GM19023 (cell line): ENCODE measurements at regions not wholly inside any gene's neighbourhood (a gene's known extent, or its start where the extent isn't known, plus 50 kb on each side); places are given as distances from the start of the nearest gene placed in this dataset.
"Not testable (repeated sequence)": the region's sequence is repeated elsewhere in the genome, so short reads cannot be mapped to it uniquely, and the experiment has no call there.

ENCODE experiments used
- ATAC-seq: cut with Tn5 transposase; IDR thresholded peaks from one replicate; pipeline ENCODE4 v1.9.1; 2021; ENCODE audit warnings: mild to moderate bottlenecking, moderate library complexity; ENCODE audit not compliant: unreplicated experiment

- ATAC-seq, result no peak
These were observed 174.2 kb upstream of the ATP10A start for GRCh38 chr15:26037369-26037768.

GRCh38 chr15:26033493-26033892, 170.4 kb upstream of the ATP10A start:
- no peak for ATAC-seq

- ATAC-seq, result no peak
These were observed 169.2 kb upstream of the ATP10A start for GRCh38 chr15:26032162-26032846.

- ATAC-seq, result not testable (repeated sequence)
These were observed 166.5 kb upstream of the ATP10A start for GRCh38 chr15:26029586-26029985.

DNA sequence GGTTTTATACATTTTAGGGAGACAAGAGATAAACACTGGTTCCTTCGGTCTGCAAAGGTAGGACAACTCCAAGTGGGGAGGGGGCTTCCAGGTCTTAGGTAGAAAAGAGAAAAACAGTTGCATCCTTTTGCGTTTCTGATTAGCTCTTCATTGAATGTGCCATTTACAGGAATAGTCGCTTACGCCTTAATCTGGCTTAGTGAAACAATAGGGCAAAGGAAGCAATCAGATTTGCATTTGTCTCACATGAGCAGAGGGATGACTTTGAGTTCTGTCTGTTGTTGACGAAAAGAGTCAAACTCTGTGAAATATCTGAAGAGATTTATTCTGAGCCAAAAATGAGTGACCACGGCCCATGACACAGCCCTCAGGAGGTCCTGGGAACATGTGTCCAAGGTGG, 166.0 kb upstream of the ATP10A start:
- ATAC-seq, result no peak

- no peak for ATAC-seq
These were observed 165.1 kb upstream of the ATP10A start for GRCh38 chr15:26028086-26028740.

GRCh38 chr15:26026671-26027070, 163.5 kb upstream of the ATP10A start:
- not testable (repeated sequence) for ATAC-seq

GRCh38 chr15:26024241-26024640, 161.1 kb upstream of the ATP10A start:
- ATAC-seq, result no peak

DNA sequence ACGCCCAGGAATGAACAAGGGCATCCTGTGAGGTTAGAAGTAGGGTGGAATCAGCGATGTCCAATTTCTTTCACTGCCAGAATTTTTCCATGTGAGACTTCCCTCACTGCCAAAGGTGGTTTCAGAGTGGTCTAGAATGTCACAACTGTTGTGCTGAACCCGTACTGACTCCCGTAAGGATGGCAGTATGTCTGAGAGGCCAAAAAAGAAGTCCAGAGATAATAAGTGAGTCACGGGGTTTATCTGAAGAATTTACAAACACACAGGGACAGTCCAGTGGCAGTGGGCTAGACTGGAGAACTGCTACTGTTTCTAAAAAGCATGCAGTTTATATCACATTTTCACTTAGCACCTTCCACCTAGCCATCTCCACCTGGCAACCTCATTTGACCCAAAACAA, 160.6 kb upstream of the ATP10A start:
- no peak for ATAC-seq

GRCh38 chr15:26023231-26023630, 160.1 kb upstream of the ATP10A start:
- ATAC-seq, result no peak

GRCh38 chr15:26020871-26021270, 157.7 kb upstream of the ATP10A start:
- no peak for ATAC-seq

- no peak for ATAC-seq
These were observed 154.5 kb upstream of the ATP10A start for GRCh38 chr15:26017665-26018064.

- no peak for ATAC-seq
These were observed 152.5 kb upstream of the ATP10A start for GRCh38 chr15:26015516-26016075.

DNA sequence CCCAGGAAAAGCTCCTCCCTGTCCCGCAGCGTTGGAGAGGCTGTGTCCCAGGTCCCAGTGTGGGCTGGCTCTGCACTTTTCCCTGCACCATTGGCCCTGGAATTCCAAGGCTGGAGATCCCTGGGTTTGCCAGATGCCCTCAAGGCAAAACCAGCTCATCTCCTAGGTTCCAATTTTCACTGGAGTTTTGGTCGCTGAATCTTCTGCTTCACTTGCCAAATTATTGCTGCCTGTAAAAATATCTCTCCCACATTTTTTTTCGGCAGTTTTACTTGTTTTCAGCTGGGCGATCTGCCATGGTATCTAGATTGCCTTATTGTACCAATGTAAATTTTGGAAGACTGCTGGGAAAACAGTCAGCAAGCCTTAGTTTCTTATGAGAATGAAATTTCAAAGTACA, 150.9 kb upstream of the ATP10A start:
- no peak for ATAC-seq

GRCh38 chr15:26011916-26012315, 148.8 kb upstream of the ATP10A start:
- no peak for ATAC-seq

GRCh38 chr15:26007151-26007550, 144.0 kb upstream of the ATP10A start:
- no peak for ATAC-seq

DNA sequence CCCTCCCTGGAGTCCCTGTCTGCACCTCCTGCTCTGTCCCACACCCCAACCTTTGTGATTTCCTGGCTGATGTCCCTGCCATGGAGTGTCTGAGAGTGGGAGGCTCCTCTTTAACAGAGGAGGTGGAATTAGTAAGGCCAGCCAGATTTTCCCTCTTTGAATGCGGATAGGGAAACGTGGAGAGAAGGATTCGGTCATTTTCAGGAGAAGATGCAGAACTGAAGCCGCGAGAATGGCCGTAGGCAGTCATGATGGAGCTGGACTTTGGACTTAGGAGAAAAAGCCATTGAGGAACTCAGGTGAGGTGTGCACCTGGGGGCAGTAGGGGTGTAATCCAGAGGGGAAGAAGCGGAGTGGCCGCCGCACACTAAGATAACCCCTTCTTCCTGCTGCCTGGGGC, 138.1 kb upstream of the ATP10A start:
- ATAC-seq, result no peak

GRCh38 chr15:25993506-25993905, 130.4 kb upstream of the ATP10A start:
- ATAC-seq, result no peak

DNA sequence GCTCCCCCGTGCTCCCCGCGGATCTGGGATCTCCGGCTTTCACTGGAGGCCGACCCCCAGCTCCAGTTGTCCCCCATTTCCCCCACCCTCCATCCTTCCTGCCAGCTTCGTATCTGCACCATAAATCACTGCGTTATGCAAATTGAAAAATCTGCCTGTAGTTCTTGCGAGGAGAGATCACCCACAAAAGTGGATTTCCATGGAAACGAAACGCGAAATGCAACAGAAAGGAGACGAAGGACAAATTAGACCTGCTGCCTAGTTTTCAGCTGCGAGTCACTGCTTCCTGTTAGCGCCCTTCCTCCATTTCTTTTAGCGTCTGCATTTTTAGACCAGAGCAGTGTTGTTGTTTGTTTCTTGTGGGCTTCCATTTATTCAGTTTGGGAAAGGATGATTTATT, 127.1 kb upstream of the ATP10A start:
- no peak for ATAC-seq

DNA sequence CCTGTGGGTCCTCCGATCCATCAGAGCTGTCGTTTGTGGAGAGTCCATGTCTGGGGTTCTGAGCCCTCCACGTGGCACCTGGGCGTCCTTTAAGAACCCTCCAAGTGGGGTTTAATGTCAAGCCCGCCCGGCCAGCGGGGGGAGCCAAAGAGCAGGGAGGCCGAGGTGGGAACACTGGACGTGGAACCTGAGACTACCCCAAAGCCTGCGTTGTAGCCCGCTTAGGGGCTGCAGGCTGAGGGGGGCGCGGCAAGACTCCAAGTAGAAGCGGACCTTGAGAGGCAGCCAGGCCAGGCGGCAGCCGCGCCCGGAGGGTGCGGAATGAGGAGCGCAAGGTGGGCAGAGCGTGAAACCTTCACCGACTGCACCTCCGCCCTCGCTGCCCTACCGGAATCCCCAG, 126.2 kb upstream of the ATP10A start:
- no peak for ATAC-seq

DNA sequence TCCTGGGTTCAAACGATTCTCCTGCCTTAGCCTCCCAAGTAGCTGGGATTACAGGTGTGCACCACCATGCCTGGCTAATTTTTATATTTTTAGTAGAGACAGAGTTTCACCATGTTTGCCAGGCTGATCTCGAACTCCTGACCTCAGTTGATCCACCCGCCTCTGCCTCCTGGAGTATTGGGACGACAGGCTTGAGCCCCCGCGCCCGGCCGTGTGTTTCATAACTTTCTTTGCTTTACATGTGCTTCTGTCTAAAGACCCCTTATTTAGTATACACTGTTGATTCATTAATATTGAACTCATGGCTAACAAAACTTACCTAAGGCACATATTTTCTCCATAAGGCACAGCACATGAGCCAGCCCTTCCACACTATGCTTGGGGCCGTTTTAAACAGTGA, 125.6 kb upstream of the ATP10A start:
- ATAC-seq, result not testable (repeated sequence)

GRCh38 chr15:25987638-25988037, 124.5 kb upstream of the ATP10A start:
- no peak for ATAC-seq
